ENCODE measurements at regions not wholly inside any gene's neighbourhood (a gene's known extent, or its start where the extent isn't known, plus 50 kb on each side); places are given as distances from the start of the nearest gene placed in this dataset.

DNA sequence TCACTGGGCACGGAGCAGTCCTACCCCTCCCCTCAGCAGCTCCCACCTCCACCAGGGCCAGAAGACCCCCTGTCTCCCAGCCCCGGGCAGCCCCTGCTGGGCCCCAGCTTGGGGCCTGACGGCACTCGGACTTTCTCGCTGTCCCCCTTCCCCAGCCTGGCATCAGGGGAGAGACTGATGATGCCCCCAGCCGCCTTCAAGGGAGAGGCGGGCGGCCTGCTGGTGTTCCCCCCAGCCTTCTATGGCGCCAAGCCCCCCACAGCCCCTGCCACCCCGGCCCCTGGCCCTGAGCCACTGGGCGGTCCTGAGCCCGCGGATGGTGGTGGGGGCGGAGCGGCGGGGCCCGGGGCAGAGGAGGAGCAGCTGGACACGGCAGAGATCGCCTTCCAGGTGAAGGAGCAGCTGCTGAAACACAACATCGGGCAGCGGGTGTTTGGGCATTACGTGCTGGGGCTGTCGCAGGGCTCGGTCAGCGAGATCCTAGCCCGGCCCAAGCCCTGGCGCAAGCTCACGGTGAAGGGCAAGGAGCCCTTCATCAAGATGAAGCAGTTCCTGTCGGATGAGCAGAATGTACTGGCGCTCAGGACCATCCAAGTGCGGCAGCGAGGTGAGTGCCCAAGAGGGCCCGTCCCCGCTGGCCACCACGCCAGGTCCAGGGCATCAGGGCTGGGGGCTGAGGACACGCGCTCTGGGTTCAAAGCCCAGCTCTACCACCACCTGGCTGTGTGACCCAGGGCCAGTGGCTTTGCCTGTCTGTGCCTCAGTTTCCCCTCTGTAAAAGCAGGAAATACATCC, 58.6 kb downstream of the PHETA1 start:
- no peak for DNase-seq (ENCODE audit: low read depth)

DNA sequence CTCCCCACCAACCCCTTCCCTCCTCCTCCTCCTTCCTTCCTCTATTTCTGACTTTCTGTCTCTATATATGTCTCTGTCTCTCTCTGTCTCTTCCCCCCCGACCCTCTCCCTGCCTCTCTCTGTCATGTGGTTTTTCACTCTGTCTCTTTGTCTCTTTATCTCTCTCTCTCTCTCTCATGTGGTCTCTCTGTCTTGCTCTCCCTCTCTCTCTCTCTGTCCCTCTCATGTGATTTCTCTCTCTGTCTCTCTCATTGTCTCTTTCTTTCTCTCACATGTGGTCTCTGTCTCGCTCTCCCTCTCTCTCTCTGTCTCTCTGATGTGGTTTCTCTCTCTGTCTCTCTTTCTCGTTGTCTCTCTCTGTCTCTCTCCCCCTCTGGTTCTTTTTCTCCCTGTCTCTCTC, 59.3 kb downstream of the PHETA1 start:
- no peak for DNase-seq (ENCODE audit: low read depth)

DNA sequence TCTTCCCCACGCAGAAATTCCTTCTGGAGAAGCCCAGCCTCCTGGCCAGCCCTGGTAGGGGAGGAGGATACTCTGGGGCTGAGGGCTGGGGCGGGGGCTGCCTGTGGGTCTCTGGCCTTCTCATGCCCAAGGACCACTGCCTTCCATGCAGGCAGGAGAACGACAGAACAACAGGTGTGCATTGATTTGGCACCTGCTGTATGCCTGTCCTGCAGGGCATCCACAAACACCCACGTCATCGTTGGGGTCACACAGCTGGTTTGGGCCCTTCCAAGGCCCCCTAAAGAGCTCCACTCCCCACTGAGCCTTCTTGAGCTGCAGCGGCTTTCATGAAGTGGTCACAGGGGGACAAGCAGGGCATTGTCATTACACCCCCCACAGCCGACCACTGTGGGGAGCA, 60.4 kb downstream of the PHETA1 start:
- DNase-seq (ENCODE audit: low read depth) = no peak

DNA sequence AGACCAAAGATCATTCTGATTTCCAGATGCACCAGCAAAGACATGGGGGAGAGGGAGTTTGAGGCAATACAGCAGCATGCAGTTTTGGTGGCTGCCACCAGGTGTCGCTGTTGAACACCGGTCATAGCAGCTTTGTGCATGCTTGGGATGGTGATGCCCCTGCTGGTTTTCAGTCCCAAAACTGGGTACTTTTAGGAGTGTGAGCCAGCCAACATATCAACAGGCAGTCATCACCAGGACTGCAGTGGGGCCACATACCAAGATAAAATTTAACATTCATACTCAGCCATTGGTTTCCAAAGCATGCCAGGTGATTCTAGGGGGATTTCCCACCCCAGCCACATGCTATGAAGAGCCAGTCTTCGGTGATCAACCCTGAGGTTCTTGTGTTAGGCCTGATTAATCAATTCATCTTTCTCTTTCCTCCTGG, 64.2 kb downstream of the PHETA1 start:
- DNase-seq (ENCODE audit: low read depth) = no peak

DNA sequence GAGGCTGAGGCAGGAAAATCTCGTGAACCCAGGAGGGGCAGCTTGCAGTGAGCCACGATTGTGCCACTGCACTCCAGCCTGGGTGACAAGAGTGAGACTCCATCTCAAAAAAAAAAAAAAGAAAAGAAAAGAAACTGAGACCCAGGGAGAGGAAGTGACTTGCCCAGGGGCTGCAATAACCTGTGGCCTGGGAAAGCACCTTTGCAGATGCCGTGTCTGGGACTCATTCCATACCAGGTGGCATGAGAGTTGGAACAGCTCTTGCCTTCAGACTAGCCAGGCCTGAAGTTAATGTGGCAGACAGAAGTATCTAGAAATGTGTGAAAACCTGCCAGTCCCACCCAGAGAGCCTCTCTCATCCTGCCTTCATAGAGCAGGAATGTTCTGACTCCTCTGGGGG, 65.4 kb downstream of the PHETA1 start:
- DNase-seq (ENCODE audit: low read depth) = no peak

DNA sequence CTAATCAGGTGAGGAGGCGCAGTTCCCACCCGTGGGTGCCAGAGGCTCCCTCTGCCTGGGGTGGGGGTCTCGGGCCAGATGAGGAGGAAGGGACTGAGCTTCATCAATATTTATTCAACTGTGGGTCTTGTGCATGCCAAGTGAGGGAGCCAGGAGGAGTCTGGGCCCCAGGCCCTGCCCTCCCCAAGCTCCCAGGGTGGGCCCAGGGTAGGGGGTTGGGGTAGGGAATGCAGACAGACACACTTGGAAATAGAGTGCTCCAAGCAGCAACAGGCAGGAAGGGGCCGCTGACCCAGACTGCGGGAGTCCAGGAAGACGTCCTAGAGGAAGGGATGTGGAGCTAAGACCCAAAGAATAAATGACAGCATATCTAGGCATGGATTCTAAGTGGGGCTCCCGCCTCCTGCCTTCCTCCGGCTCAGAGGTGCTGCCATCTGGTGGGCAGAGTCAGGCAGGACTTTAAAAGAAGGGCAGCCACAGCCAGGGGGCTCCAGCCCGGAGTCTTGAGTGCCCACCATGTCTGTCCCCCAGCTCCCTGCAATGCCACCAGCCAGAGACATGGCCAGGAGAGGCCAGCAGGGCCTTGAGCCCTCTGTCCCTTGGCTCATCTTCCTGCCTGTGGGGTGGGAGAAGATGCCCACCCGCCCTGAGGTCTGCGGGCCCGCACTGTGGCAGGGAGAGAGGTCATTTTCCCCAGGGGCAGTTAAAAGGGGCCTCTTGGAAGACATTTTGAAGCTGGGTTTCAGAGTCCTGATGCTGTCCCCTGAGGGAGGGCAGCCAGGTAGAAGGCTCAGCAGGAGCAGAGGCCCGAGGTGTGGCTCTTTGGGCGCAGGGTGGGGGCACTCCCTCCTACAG, 70.1 kb downstream of the PHETA1 start:
- DNase-seq (ENCODE audit: low read depth) = peak; percentile 39

DNA sequence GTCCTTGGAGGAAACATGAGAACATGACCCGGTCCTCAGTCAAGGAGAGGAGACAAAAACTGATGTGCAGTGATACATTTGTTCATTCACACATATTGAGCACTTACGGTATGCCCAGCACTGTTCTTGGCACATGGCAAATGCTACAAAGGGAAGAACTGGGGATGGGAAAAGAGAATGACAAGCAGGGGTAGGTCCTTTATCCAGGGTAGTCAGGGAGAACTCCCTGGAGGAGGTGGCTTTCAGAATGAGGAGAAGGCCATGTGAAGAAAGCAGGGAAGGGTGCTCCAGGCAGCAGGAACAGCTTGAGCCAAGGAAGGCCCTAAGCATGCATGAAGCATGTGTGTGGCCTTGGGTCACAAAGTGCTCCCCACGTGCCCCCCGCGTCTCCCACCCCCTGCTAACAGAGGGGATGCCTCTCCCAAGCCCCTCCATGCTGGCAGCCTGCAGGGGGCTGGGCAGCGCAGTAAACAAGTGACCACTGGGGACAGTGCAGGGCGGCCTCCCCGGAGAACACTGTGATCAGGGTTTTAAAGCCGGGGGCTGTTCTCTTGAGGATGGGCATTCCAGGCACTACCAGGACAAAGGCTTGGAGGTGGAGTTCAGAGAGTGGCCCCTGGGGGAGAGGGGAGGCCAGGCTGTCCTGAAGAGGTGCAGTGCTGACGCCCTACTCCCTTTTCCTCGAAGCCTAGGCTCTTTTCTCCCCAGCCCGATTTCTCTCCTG, 71.0 kb downstream of the PHETA1 start:
- DNase-seq (ENCODE audit: low read depth) = no peak

DNA sequence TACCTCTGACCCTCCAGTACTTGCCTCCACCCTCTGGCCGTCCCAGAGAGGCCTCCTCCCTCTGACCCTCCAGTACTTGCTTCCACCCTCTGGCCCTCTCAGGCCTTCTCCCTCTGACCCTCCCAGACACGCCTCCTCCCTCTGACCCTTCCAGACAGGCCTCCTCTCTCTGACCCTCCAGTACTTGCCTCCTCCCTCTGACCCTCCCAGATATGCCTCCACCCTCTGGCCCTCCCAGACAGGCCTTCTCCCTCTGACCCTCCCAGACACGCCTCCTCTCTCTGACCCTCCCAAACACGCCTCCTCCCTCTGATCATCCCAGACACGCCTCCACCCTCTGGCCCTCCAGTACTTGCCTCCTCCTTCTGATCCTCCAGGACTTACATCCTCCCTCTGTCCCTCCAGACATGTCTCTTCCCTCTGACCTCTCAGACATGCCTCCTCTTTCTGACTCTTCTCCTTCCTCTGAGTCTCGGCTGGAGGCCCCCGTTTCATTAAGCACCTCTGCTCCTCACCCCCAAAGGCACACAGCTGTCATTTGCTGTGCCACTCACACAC, 71.9 kb downstream of the PHETA1 start:
- no peak for DNase-seq (ENCODE audit: low read depth)

DNA sequence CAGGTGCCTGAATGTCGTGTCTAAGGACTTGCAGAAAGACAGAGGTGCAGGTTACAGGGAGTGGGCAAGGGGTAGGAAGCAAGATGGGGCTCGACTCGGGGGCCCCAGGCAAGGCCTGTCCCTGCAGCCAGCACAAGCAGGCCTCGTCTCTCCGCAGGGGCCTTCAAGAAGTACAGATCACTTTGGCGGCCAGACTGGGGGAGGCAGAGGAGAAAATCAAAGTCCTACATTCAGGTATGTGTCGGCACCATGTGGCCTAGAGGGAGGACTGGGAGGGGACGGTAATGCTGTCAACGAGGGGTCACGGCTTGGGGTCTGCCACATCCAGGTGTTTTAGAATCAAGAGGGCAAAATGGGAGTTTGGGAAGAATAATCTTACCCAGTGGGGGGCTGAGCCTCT, 73.7 kb downstream of the PHETA1 start:
- DNase-seq (ENCODE audit: low read depth) = no peak

DNA sequence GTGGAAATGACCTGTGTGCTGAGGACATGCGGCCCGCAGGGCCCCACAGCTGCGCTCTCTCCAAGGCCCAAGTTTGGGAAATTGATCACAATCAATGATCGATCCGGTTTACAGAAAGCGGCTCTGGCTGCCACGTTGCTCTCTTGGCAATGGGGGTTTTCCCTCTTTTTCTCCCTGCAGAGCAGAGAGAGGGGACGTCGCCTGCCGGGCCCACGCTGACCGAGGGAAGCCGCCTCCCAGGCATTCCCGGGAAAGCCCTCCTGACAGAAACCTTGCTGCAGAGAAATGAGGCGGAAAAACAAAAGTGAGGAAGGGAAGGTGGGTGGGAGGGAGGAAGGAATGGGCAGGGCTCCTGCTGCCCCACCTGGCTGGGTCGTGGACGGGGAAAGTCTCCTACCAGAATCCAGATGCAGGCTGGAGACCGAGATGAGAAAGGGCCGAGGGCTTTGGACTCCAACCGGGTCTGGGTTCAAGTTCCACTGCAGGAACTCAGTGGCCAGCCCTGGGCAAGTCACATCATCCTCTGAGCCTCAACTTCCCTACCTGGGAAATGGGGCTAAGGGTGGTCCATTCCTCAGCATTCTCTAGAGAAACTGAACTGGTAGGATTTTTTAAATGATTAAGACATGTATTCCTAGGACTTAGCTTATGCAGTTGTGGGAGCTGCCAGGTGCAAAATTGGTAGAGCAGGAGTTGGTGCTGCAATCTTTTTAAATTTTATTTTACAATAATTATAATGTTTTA, 75.5 kb downstream of the PHETA1 start:
- DNase-seq (ENCODE audit: low read depth) = no peak

DNA sequence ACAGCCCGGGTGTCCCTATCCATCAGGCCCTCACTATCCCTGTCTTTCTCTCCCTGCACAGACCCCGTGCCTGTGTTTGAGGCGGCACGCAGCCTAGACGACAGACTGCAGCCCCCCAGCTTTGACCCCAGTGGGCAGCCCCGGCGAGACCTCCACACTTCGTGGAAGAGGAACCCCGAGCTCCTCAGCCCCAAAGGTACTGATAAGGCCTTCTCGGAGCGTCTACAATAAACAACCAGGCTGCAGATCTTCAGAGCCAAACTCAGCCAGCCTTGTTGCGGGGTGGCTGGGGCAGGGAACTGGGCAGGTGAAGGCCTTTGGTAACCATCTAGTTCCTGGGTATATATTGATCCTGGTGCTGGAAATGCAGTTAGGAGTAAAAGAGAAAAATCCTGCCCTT, 77.5 kb downstream of the PHETA1 start:
- DNase-seq (ENCODE audit: low read depth) = no peak

DNA sequence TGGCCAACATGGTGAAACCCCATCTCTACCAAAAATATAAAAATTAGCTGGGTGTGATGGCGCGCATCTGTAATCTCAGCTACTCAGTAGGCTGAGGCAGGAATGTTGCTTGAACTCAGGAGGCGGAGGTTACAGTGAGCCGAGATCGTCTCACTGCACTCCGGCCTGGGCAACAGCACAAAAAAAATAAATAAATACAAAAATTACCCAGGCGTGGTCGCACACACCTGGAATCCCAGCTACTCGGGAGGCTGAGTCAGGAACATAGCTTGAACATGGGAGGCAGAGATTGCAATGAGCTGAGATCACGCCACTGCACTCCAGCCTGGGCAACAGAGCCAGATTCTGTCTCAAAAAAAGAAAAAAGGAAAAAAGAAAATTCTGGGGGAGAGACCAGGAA, 80.1 kb downstream of the PHETA1 start:
- DNase-seq (ENCODE audit: low read depth) = no peak

DNA sequence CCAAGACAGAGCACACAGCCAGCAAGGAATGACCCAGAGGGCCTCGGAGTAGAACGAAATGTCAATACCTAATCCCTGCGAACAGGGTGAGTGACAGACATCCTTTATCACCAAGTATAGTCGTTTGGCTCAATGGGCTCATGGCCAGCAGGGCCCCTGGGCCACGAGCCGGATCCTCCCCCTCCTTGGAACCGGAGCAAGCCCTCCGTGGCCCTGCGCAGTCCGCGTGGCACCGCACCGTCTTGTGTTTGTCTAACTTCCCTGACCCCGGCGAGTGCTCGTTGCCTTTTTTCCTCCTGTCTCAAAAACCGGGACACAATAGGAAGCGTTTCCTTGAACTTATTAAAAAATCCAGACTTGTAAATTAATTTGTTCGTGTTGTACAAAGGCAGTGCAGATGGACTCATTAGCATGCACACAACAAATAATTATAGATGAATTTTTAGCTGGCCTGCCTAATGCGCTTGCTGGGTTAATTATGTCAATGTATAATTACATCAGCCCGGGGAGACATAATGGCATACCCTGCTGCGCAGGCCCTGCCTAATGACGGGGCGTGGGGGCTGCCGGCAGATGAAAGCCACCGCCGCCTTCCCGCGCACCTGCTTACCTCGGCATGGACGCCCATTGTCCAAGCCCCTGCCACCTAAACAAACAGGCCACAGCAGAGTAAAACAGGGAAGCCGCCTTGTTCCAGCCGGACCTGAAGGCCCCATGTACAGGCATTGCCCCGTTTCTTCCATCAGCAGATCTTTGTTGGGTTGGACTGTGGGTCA, 81.6 kb downstream of the PHETA1 start:
- no peak for DNase-seq (ENCODE audit: low read depth)

DNA sequence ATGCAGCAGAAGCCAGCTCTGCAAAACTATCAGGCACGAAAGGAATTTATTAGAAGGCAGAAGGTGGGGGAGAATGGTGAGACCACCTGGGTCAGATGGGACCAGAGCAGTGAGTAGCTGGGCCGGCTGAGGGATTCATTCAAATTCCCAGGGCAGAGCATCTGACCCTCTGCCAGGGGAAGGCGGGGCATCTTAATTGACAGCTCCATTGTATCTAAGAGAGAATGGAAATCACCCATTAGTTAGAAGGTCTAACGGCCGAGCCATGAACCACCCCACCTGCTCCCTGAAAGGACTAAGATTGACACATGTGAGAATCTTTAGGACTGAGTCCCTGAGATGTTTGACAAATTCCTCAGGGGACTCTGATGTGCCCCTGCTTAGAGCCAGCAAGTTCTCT, 83.7 kb downstream of the PHETA1 start:
- no peak for DNase-seq (ENCODE audit: low read depth)

DNA sequence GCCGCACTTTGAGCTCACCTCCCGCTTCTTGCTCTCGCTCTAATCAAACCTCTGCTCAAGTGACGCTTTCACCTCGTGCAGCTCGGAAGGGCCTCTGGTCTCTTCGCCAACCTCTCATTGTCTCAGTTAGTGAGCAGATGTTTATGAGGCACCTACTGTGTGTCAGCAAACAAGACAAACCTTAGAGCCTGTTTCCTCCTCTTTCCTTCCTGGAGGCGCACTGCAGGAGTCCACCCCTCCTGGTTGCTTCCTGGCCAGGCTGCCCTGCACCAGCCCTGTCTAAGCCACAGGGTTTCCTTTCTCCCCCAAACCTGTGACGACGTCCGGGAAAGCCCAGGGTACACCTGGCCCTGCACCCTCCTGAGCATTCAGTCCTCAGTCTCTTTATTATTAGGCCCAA, 84.2 kb downstream of the PHETA1 start:
- DNase-seq (ENCODE audit: low read depth) = no peak

DNA sequence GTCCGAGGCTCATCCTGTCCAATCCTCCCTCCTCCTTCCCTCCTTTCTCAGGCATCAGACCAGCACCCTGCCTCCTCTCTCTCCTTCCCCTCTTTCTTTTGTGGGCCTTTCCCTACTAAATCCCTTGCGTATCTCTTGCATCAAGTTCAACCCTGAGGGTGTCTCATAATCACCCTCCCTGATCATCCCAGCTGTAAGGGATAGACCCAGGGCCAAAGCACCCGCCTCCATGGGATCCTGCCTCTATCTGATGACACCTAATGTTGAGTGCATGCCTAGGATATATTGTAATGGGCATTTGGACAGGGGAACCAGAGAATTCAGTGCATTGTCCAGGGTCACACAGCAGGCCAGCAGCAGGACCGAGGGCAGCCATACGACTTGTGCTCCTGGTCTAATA, 84.9 kb downstream of the PHETA1 start:
- DNase-seq (ENCODE audit: low read depth) = no peak

DNA sequence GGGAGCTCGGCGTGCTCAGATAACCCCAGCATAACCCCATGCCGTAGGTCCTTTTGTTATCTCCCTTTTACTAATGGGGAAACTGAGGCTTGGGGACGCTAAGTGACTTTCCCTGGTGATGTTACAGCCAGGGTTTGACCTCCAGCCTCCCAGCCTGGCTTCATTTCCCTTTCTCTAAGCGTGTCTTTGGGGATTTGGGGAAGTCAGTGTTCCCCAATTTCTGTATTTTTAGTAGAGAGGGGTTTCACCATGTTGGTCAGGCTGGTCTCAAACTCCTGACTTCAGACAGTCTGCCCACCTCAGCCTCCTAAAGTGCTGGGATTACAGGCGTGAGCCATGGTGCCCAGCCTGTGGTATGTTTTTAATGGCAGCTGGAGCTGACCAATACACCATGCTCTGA, 85.4 kb downstream of the PHETA1 start:
- DNase-seq (ENCODE audit: low read depth) = no peak

DNA sequence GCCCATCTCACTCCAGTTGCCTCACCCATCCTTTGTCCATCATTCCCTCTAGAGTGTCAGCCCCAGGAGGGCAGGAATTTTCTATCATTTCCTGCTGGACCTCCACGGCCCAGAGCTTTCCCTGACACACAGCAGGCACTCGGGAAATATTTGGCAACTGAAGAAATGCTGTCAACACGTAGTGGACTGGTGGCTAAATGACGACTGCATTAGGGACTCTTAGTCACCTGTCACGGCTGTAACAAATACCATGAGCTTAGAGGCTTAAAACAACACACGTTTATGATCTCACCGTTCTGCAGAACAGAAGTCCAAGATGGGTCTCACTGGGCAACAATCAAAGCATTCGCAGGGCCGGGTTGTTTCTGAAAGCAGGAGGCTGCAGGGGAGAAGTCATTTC, 91.3 kb downstream of the PHETA1 start:
- DNase-seq (ENCODE audit: low read depth) = no peak

DNA sequence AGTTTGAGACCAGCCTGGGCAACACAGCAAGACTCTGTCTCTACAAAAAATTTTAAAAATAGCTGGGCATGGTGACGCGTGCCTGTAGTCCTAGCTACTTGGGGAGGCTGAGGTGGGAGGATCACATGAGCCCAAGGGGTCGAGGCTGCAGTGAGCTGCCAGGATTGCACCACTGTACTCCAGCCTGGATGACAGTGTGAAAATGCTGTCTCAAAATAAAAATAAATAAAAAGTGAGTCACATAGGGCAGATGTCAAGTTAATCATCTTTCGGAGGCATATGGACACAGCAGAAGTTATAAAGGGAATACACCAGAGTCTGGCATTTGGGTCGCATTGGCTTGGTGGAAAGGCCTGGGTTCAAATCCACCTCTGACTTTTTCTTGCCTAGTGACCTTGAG, 92.7 kb downstream of the PHETA1 start:
- no peak for DNase-seq (ENCODE audit: low read depth)

DNA sequence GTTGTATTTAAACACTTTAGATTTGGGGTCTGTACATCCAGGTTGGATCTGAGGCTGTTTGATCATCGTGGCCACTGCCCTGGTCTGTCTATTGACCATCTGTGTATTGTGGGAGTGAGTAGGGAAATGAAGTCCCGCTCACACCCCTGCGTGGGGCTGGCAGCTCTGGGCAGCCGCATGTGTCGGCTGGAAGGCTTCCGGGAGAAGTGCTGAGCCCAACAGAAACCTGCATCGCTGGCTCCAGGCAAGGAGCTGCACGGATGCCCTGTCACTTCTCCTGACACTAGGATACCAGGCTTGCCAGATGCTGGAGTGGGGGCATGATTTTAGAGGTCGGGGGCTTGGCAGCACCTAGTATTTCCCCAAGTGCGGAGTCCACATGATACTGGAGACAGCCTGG, 93.6 kb downstream of the PHETA1 start:
- no peak for DNase-seq (ENCODE audit: low read depth)

DNA sequence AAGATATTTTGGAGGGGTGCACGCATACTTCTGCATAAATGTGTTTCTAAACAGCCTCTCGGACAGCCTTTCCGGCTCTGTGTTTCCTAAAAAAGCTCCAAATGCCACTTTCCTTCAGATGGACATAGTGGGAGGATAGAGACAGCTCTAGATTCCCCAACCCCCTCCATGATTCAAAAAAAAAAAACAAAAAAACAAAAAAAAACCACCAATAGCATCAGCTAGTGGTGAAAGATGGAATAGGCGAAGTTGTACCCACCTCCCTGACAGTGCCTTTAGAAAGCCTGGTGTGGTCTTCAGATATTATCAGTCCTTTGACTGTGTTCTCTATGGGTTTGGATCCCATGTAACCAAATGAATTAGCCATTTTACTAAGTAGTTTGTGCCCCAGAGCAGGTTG, 94.1 kb downstream of the PHETA1 start:
- peak; percentile 11 for DNase-seq (ENCODE audit: low read depth)

Measured in RPMI7951 (cell line).